ENCODE measurements at regions not wholly inside any gene's neighbourhood (a gene's known extent, or its start where the extent isn't known, plus 50 kb on each side); places are given as distances from the start of the nearest gene placed in this dataset.

GRCh38 chr2:217512259-217512658 lies 490.5 kb downstream of the TNS1 start:
- TF ChIP-seq CTCF (IDR thresholded peaks at IDR 0.05) (no peak), POLR2A (IDR thresholded peaks at IDR 0.05) (no peak), POLR2AphosphoS5 (IDR thresholded peaks at IDR 0.05) (no peak)

Data from prostate gland (tissue), 2 donors.